ENCODE measurements at regions not wholly inside any gene's neighbourhood (a gene's known extent, or its start where the extent isn't known, plus 50 kb on each side); places are given as distances from the start of the nearest gene placed in this dataset.

DNA sequence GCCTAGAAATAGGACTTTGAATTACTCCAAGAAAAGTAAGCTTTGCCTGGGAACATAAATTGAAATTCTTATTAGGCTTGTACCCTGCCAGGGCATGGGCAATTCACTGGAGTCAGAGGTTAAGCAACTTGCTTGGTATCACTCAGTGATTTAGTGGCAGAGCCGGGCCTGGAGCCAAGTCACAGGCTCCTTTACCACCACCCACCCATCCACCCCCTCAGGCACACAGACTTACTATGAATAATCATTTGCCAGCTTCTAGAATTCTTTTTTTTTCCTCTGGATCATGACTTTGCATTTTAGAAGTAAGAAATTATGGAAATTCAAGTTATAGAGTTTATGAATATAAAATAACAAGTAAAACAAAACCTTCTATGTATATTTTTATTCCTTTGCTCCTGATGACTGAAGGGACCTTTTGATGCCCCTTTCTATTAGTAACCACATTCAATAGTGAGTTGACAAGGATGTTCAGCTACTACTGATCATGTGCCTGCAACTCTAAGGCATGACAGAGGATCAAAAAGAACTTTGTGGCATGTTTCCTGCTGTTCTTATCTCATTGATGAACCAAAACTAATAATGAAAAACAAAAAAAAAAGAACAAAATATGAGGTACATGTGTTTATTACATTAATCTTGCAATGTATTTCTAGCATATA is 614.7 kb downstream of the TLR4 start:
- Histone ChIP-seq H3K27ac (ENCODE audit: low read depth, low read length) (no peak overlapping the region), H2AFZ (ENCODE audit: low read length) (no peak overlapping the region), H3K4me1 (ENCODE audit: insufficient read depth, low read length) (no peaks in the 10 kb centered on the region), H3K4me2 (ENCODE audit: insufficient read depth, low read length) (no peak overlapping the region), H3K9me3 (ENCODE audit: low read depth, low read length) (no peaks in the 10 kb centered on the region), H3K4me3 (ENCODE audit: insufficient read depth, low read length) (no peak overlapping the region), H3K27me3 (ENCODE audit: insufficient read depth, low read length) (no peaks in the 10 kb centered on the region), H3K36me3 (ENCODE audit: insufficient read depth, low read length) (no peaks in the 10 kb centered on the region), H4K20me1 (ENCODE audit: insufficient read depth, low read length) (no peaks in the 10 kb centered on the region), H3K79me2 (ENCODE audit: insufficient read depth, low read length) (no peaks in the 10 kb centered on the region)
- TF ChIP-seq CTCF (IDR thresholded peaks at IDR 0.05; ENCODE audit: extremely low read depth, low read depth, low read length): no peak
- DNase-seq (ENCODE audit: insufficient read length, low spot score, missing footprints): no peak

- DNase-seq (ENCODE audit: insufficient read length, low spot score, missing footprints): no peak
- Histone ChIP-seq H3K9me3 (ENCODE audit: low read depth, low read length) (no peaks in the 10 kb centered on the region), H4K20me1 (ENCODE audit: insufficient read depth, low read length) (no peaks in the 10 kb centered on the region), H3K4me2 (ENCODE audit: insufficient read depth, low read length) (no peak overlapping the region), H3K4me3 (ENCODE audit: insufficient read depth, low read length) (no peak overlapping the region), H3K4me1 (ENCODE audit: insufficient read depth, low read length) (no peaks in the 10 kb centered on the region), H3K36me3 (ENCODE audit: insufficient read depth, low read length) (no peaks in the 10 kb centered on the region), H3K27me3 (ENCODE audit: insufficient read depth, low read length) (no peaks in the 10 kb centered on the region), H2AFZ (ENCODE audit: low read length) (no peak overlapping the region), H3K79me2 (ENCODE audit: insufficient read depth, low read length) (no peaks in the 10 kb centered on the region), H3K27ac (ENCODE audit: low read depth, low read length) (no peak overlapping the region)
- no peak for TF ChIP-seq CTCF (IDR thresholded peaks at IDR 0.05; ENCODE audit: extremely low read depth, low read depth, low read length)
Measured at GRCh38 chr9:118321788-118322187, 617.6 kb downstream of the TLR4 start.

DNA sequence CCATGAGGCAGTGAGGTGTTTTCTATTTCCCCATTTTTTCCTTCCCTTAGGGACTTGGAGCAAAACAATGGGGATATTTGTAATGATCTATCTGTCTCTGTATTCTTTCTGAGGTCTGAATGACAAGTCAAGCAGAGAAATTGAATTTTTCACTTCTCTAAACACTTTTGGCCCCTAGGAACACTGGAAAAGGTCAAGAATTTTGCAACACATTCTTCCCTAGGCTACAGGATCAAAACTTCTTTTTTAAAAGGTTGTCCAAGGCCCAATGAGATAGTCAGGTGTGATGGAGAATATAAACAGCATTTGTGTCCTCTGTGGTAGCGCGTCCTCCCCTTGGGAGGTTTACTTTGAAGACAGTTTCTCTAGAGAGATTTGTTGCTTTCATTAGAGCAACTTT is 620.5 kb downstream of the TLR4 start:
- no peaks in the 10 kb centered on the region for H3K27me3 ChIP-seq (ENCODE audit: insufficient read depth, low read length)
- no peaks in the 10 kb centered on the region for H3K36me3 ChIP-seq (ENCODE audit: insufficient read depth, low read length)
- no peak overlapping the region for H3K4me2 ChIP-seq (ENCODE audit: insufficient read depth, low read length)
- H3K4me3 ChIP-seq (ENCODE audit: insufficient read depth, low read length): no peak overlapping the region
- H3K27ac ChIP-seq (ENCODE audit: low read depth, low read length): no peak overlapping the region
- no peak overlapping the region for H2AFZ ChIP-seq (ENCODE audit: low read length)
- no peaks in the 10 kb centered on the region for H4K20me1 ChIP-seq (ENCODE audit: insufficient read depth, low read length)
- H3K4me1 ChIP-seq (ENCODE audit: insufficient read depth, low read length): no peaks in the 10 kb centered on the region
- DNase-seq (ENCODE audit: insufficient read length, low spot score, missing footprints): no peak
- TF ChIP-seq CTCF (IDR thresholded peaks at IDR 0.05; ENCODE audit: extremely low read depth, low read depth, low read length): no peak
- no peaks in the 10 kb centered on the region for H3K9me3 ChIP-seq (ENCODE audit: low read depth, low read length)
- H3K79me2 ChIP-seq (ENCODE audit: insufficient read depth, low read length): no peaks in the 10 kb centered on the region

- Histone ChIP-seq H3K4me2 (ENCODE audit: insufficient read depth, low read length) (no peak overlapping the region), H3K79me2 (ENCODE audit: insufficient read depth, low read length) (no peaks in the 10 kb centered on the region), H3K4me1 (ENCODE audit: insufficient read depth, low read length) (no peaks in the 10 kb centered on the region), H3K27ac (ENCODE audit: low read depth, low read length) (no peak overlapping the region), H3K9me3 (ENCODE audit: low read depth, low read length) (no peaks in the 10 kb centered on the region), H3K4me3 (ENCODE audit: insufficient read depth, low read length) (no peak overlapping the region), H2AFZ (ENCODE audit: low read length) (no peak overlapping the region), H4K20me1 (ENCODE audit: insufficient read depth, low read length) (no peaks in the 10 kb centered on the region), H3K36me3 (ENCODE audit: insufficient read depth, low read length) (no peaks in the 10 kb centered on the region), H3K27me3 (ENCODE audit: insufficient read depth, low read length) (no peaks in the 10 kb centered on the region)
- DNase-seq (ENCODE audit: insufficient read length, low spot score, missing footprints): no peak
- no peak for TF ChIP-seq CTCF (IDR thresholded peaks at IDR 0.05; ENCODE audit: extremely low read depth, low read depth, low read length)
Measured at GRCh38 chr9:118325757-118326156, 621.6 kb downstream of the TLR4 start.
